SU-DHL-6 (cell line): ENCODE measurements at regions not wholly inside any gene's neighbourhood (a gene's known extent, or its start where the extent isn't known, plus 50 kb on each side); places are given as distances from the start of the nearest gene placed in this dataset.

ENCODE experiments used
- CTCF ChIP-seq: fragments of 200-600 bp; sonication (generic); IDR thresholded peaks from one replicate; pipeline ENCODE4 v1.5.1; 2017; ENCODE audit warnings: antibody characterized with exemption, mild to moderate bottlenecking, low read length, moderate library complexity; ENCODE audit not compliant: insufficient read depth, poor library complexity, severe bottlenecking
- EZH2phosphoT487 ChIP-seq: fragments of 200-600 bp; sonication (generic), shearing (Covaris generic); conservative IDR thresholded peaks from 2 replicates; pipeline ENCODE4 v1.6.1; 2018; ENCODE audit warnings: mild to moderate bottlenecking, antibody characterized with exemption, low read length, moderate library complexity, mixed read lengths

DNA sequence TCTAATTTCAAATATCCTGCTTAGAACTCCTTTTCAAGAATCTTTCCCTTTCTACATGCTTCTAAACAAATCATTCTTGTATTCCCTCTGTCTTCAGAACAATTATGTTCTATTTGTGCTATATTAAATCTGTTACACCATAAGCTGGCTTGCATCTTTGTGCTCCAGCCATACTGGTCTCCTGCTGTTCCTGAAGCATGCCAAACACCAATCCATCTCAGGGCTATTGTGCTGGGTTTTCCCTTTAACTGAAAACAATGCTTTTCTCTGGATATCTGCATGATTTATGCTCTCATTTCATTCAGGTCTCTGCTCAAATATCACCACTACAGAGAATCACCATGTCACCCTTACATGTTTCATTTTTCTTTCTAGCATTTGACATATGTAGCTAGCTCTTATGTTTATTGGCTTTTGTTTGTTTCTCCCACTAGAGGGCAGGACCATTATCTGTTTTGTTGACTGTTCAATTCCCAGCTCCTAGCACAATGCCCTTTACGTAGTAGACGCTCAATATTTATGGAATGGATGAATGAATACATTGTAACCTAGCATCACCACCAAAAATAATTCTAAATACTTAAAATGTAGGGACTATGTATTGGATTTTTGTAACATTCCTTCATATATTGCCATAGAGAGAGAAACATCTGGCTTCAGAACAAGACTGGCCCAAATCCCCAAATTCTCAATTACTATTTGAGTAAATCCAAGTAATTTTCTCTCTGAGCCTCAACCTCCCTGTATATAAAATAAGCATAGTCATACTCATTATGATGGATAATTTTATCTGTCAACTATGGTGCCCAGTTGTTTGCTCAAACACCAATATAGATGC is 302.0 kb upstream of the SYT1 start:
- TF ChIP-seq CTCF: peak; percentile 38
- no peak for TF ChIP-seq EZH2phosphoT487
